Keratinocyte (primary cell): ENCODE measurements at regions not wholly inside any gene's neighbourhood (a gene's known extent, or its start where the extent isn't known, plus 50 kb on each side); places are given as distances from the start of the nearest gene placed in this dataset.

Experiments used
- EZH2 ChIP-seq: IDR thresholded peaks from one replicate; pipeline ENCODE4 v1.6.1; 2012; ENCODE audit warnings: inconsistent platforms, mild to moderate bottlenecking, low read length, moderate library complexity
- TF ChIP-seq, protein P1 (sequence below), 3 experiments: IDR thresholded peaks in 1 of 3; conservative IDR thresholded peaks in 1 of 3; optimal IDR thresholded peaks in 1 of 3; 2 replicates in 2 of 3; 3 replicates in 1 of 3; pipeline versions ENCODE3 to v1.5.1; 2011; ENCODE audit warnings: low read length in 3 of 3, mild to moderate bottlenecking in 3 of 3, moderate library complexity in 2 of 3, control low read depth in 1 of 3, inconsistent platforms in 1 of 3; ENCODE audit not compliant: insufficient read depth in 2 of 3; ENCODE audit errors: extremely low read depth in 1 of 3

DNA sequence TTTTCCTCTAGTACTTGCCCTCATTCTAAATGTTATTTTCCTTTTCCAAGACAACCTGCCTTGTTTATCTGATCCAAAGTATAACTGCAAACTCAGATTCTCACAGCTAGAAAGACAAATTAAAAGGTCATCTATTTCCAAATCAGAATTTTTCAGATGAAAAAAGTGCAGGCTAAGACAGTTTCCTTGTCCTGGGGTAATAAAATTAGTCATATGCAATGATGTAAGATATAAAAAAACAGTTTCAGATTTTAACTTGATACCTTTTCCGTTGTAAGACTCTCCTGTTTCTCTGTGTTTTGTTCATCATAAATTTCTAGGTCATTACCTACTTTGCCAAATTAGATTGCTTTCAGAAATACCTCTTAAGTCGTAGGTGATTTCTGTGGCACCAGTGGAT, 238.4 kb upstream of the PEX5L start:
- TF ChIP-seq, protein P1, sequence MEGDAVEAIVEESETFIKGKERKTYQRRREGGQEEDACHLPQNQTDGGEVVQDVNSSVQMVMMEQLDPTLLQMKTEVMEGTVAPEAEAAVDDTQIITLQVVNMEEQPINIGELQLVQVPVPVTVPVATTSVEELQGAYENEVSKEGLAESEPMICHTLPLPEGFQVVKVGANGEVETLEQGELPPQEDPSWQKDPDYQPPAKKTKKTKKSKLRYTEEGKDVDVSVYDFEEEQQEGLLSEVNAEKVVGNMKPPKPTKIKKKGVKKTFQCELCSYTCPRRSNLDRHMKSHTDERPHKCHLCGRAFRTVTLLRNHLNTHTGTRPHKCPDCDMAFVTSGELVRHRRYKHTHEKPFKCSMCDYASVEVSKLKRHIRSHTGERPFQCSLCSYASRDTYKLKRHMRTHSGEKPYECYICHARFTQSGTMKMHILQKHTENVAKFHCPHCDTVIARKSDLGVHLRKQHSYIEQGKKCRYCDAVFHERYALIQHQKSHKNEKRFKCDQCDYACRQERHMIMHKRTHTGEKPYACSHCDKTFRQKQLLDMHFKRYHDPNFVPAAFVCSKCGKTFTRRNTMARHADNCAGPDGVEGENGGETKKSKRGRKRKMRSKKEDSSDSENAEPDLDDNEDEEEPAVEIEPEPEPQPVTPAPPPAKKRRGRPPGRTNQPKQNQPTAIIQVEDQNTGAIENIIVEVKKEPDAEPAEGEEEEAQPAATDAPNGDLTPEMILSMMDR (optimal IDR thresholded peaks at IDR 0.05 in 1 of 3, IDR thresholded peaks at IDR 0.05 in 1 of 3, conservative IDR thresholded peaks at IDR 0.05 in 1 of 3; ENCODE audit: extremely low read depth in 1 of 3, insufficient read depth in 2 of 3, low read length in 3 of 3), result no peak
- no peak for TF ChIP-seq EZH2
